Calu3 (cell line): ENCODE measurements at regions not wholly inside any gene's neighbourhood (a gene's known extent, or its start where the extent isn't known, plus 50 kb on each side); places are given as distances from the start of the nearest gene placed in this dataset.

Experiments
- BruUV-seq: library from RNA; stranded (reverse); fragments of 400-500 nt; replicated peaks from 2 replicates; lab custom pipeline; 2021; lab: Mats Ljungman, UMichigan
- CTCF ChIA-PET: fragments of 300-600 bp; sonication (Branson Sonifier 250); formaldehyde crosslinking; loops from one replicate; lab custom pipeline; 2022; ENCODE audit warnings: antibody characterized with exemption; lab: Charles Lee
- DNase-seq: peaks from one replicate; pipeline ENCODE4 v3.0.0; 2022
- H3K27ac Mint-ChIP-seq: one replicate; pipeline ENCODE4 v1.8.0; 2022; ENCODE audit warnings: mixed read lengths; ENCODE audit not compliant: unreplicated experiment
- H3K27me3 Mint-ChIP-seq: one replicate; pipeline ENCODE4 v1.8.0; 2022; ENCODE audit warnings: mixed read lengths; ENCODE audit not compliant: unreplicated experiment
- H3K36me3 Mint-ChIP-seq: one replicate; pipeline ENCODE4 v1.8.0; 2022; ENCODE audit warnings: mild to moderate bottlenecking, moderate library complexity, mixed read lengths; ENCODE audit not compliant: insufficient read depth, unreplicated experiment
- H3K4me1 Mint-ChIP-seq: one replicate; pipeline ENCODE4 v1.8.0; 2022; ENCODE audit warnings: mild to moderate bottlenecking, low read depth, mixed read lengths; ENCODE audit not compliant: unreplicated experiment
- H3K4me3 Mint-ChIP-seq: one replicate; pipeline ENCODE4 v1.8.0; 2022; ENCODE audit warnings: mild to moderate bottlenecking, low read depth, moderate library complexity, mixed read lengths; ENCODE audit not compliant: unreplicated experiment
- H3K9me3 Mint-ChIP-seq: one replicate; pipeline ENCODE4 v1.8.0; 2022; ENCODE audit warnings: low read depth, mixed read lengths; ENCODE audit not compliant: unreplicated experiment
- intact Hi-C: fragments of 100-400 bp; cut with micrococcal nuclease; formaldehyde crosslinking; loops from one replicate; pipeline ENCODE4 v1.10.0; 2022; ENCODE audit not compliant: unreplicated experiment
- TF ChIP-seq, protein P1 (sequence below): fragments of 200-600 bp; IDR thresholded peaks from one replicate; pipeline ENCODE4 v1.8.0; 2022; ENCODE audit warnings: antibody characterized with exemption; ENCODE audit not compliant: unreplicated experiment

DNA sequence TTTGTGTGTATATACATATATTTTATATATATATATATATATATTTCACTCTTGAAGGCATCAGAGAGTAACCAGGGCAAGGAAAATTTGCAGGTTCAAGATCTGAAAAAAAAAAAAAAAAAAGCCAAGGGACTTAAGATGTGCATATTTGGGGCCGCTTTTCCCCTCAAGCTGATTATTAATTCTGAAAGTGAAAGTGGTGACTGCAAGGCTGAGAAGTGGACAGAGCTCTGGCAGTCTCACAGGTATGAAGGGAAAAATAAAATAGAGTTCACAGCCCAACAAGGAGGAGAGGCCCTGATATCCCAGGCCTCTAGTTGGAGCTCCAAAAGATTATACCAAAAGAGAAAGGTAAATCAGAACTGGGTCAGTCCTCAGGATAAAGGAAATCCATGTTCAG is 234.4 kb upstream of the GAS1 start:
- H3K36me3 Mint-ChIP-seq, result no peaks in the 10 kb centered on the region
- BruUV-seq, result no TSS peak
- H3K9me3 Mint-ChIP-seq, result no peaks in the 10 kb centered on the region
- DNase-seq, result no peak
- CTCF ChIA-PET, result interaction anchor here (0.9 kb wide), 1 partner anchor 11 kb away, joined by 6 read pairs; no protein-coding TSS in a partner anchor
- TF ChIP-seq, protein P1, sequence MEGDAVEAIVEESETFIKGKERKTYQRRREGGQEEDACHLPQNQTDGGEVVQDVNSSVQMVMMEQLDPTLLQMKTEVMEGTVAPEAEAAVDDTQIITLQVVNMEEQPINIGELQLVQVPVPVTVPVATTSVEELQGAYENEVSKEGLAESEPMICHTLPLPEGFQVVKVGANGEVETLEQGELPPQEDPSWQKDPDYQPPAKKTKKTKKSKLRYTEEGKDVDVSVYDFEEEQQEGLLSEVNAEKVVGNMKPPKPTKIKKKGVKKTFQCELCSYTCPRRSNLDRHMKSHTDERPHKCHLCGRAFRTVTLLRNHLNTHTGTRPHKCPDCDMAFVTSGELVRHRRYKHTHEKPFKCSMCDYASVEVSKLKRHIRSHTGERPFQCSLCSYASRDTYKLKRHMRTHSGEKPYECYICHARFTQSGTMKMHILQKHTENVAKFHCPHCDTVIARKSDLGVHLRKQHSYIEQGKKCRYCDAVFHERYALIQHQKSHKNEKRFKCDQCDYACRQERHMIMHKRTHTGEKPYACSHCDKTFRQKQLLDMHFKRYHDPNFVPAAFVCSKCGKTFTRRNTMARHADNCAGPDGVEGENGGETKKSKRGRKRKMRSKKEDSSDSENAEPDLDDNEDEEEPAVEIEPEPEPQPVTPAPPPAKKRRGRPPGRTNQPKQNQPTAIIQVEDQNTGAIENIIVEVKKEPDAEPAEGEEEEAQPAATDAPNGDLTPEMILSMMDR, result no peak
- no peak overlapping the region for H3K27ac Mint-ChIP-seq
- intact Hi-C loops, result no loop called here
- peaks cover 33% of the 10 kb centered on the region for H3K27me3 Mint-ChIP-seq
- H3K4me1 Mint-ChIP-seq, result no peaks in the 10 kb centered on the region
- no peak overlapping the region for H3K4me3 Mint-ChIP-seq

DNA sequence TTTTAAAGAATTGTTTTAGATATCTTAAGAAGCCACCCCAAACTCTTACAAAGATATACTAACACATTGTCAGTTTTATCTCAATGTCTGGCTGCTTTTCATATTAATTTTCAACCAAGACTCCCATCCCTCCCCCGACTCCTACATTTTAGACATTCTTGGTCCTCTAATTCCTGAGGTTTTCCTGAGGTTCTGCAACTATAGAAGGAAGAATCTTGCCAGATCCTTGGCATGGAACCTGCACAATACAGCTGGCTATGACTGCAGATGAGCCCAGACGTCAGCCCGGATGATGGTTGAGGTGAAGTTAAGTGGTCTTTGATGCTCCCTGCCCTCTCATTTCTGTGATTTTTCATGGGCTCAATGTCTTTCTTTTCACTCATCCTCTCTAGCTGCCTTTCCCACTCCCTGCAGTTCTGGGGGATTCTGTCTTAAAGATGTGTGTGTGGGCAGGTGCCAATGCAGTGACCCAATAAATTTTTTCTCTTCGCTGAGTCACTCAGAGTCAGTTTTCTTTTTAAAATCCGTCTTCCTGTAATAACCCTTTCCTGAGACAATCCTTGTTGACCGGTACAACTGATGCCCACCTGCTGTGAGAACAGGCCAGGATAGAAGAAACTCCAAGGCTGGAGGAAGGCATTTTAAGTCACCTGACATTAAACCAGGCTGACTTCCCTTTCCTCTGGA is 237.8 kb upstream of the GAS1 start:
- Mint-ChIP-seq H3K4me1 (no peaks in the 10 kb centered on the region), H3K27me3 (peaks cover 43% of the 10 kb centered on the region), H3K27ac (no peak overlapping the region), H3K36me3 (no peaks in the 10 kb centered on the region), H3K9me3 (no peaks in the 10 kb centered on the region), H3K4me3 (no peak overlapping the region)
- CTCF ChIA-PET, result no interaction called here
- DNase-seq, result no peak
- intact Hi-C loops, result no loop called here
- TF ChIP-seq, protein P1, result no peak
- BruUV-seq, result no TSS peak

DNA sequence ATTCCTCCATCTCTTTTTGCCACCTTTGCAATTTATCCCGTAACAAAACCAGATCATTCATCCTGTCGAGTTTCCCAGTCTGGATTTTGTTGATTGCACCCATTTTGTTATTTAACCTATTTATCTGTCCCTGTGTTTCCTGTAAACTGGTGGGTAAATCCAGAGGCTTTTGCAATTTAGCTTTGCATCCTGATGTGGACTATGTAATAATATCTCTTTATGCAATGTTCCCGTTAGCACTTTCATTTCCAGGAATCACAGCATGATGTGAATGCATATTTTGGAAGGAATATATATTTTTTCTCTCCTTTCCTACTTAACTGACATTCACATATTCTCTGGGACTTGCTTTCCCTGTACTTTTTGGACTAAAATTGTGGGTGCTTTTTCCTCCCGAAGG is 240.3 kb upstream of the GAS1 start:
- DNase-seq, result no peak
- Mint-ChIP-seq H3K4me1 (no peaks in the 10 kb centered on the region), H3K36me3 (no peaks in the 10 kb centered on the region), H3K27me3 (peaks cover 52% of the 10 kb centered on the region), H3K9me3 (no peaks in the 10 kb centered on the region), H3K4me3 (no peak overlapping the region), H3K27ac (no peak overlapping the region)
- intact Hi-C loops, result no loop called here
- CTCF ChIA-PET, result no interaction called here
- no TSS peak for BruUV-seq
- TF ChIP-seq, protein P1, result no peak

DNA sequence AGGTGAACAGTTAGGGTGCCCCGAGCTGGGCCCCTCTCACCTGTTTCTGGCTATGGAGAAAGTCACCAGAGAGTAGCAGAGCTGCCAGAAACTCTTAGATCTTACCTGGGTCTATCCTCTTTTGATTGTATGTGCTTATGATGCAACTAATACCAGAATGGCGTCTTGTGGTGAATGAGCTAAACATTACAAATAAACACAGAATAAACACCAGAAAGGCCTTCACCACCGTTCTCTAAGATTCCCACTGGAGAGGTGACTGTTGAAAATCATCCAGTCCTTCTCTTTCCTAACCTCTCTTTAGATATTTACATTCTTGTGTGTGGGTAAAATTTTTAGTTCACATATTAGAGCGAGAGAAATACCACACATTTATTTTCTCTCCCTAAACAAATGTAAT is 241.7 kb upstream of the GAS1 start:
- no peak overlapping the region for H3K27ac Mint-ChIP-seq
- CTCF ChIA-PET, result no interaction called here
- H3K36me3 Mint-ChIP-seq, result no peaks in the 10 kb centered on the region
- no TSS peak for BruUV-seq
- peaks cover under 1% of the 10 kb centered on the region for H3K4me1 Mint-ChIP-seq
- intact Hi-C loops, result no loop called here
- no peak overlapping the region for H3K4me3 Mint-ChIP-seq
- H3K27me3 Mint-ChIP-seq, result peaks cover 65% of the 10 kb centered on the region
- TF ChIP-seq, protein P1, result no peak
- no peaks in the 10 kb centered on the region for H3K9me3 Mint-ChIP-seq
- no peak for DNase-seq
